Neural cell (in vitro differentiated cells): ENCODE measurements at regions not wholly inside any gene's neighbourhood (a gene's known extent, or its start where the extent isn't known, plus 50 kb on each side); places are given as distances from the start of the nearest gene placed in this dataset.

Experiments
- H2AFZ ChIP-seq: fragments of 200-600, 300-800 bp; sonication (generic), shearing (Covaris generic); 2 replicates; pipeline ENCODE4 v1.6.0; 2014; ENCODE audit warnings: low read depth, mild to moderate bottlenecking, antibody characterized with exemption, low read length, moderate library complexity
- H3F3A ChIP-seq: fragments of 200-600 bp; shearing (Covaris generic); 2 replicates; pipeline ENCODE4 v1.6.1; 2016; ENCODE audit warnings: mild to moderate bottlenecking, moderate library complexity, mixed read lengths, antibody characterized with exemption, low read length; ENCODE audit not compliant: insufficient read depth, poor library complexity, severe bottlenecking
- H3K27ac ChIP-seq: fragments of 200-600, 300-800 bp; sonication (generic), shearing (Covaris generic); 2 replicates; pipeline ENCODE4 v1.5.1; 2014; ENCODE audit warnings: mild to moderate bottlenecking, low read length, moderate library complexity
- H3K27me3 ChIP-seq: fragments of 300-800, 200-600 bp; sonication (generic), shearing (Covaris generic); 2 replicates; pipeline ENCODE4 v1.6.0; 2014; ENCODE audit warnings: mild to moderate bottlenecking, low read depth, low read length, moderate library complexity; ENCODE audit not compliant: insufficient read depth
- H3K36me3 ChIP-seq: fragments of 300-800, 200-600 bp; sonication (generic), shearing (Covaris generic); 2 replicates; pipeline ENCODE4 v1.5.1; 2014; ENCODE audit warnings: mild to moderate bottlenecking, antibody characterized with exemption, low read length, moderate library complexity; ENCODE audit not compliant: insufficient read depth
- H3K4me2 ChIP-seq: fragments of 300-800, 200-600 bp; sonication (generic), shearing (Covaris generic); 2 replicates; pipeline ENCODE4 v1.6.0; 2014; ENCODE audit warnings: mild to moderate bottlenecking, low read length
- H3K4me3 ChIP-seq: fragments of 300-800, 200-600 bp; sonication (generic), shearing (Covaris generic); 2 replicates; pipeline ENCODE4 v1.5.1; 2014; ENCODE audit warnings: mild to moderate bottlenecking, low read length, moderate library complexity
- H3K79me2 ChIP-seq: fragments of 200-600 bp; shearing (Covaris generic); replicated peaks from 2 replicates; pipeline ENCODE4 v1.6.0; 2014; ENCODE audit warnings: mild to moderate bottlenecking, low read length, moderate library complexity; ENCODE audit not compliant: insufficient read depth
- H3K9ac ChIP-seq: fragments of 300-800, 200-600 bp; sonication (generic), shearing (Covaris generic); 2 replicates; pipeline ENCODE4 v1.6.1; 2016; ENCODE audit warnings: mild to moderate bottlenecking, low read length, mixed read lengths
- H3K9me2 ChIP-seq: fragments of 200-600 bp; shearing (Covaris generic); 2 replicates; pipeline ENCODE4 v1.6.1; 2016; ENCODE audit warnings: mild to moderate bottlenecking, low read length, mixed read lengths; ENCODE audit not compliant: insufficient read depth
- H3K9me3 ChIP-seq: fragments of 200-600, 300-800 bp; sonication (generic), shearing (Covaris generic); 2 replicates; pipeline ENCODE4 v1.6.1; 2016; ENCODE audit warnings: mild to moderate bottlenecking, mixed run types, low read length, moderate library complexity, mixed read lengths
- H4K20me1 ChIP-seq: fragments of 200-600 bp; shearing (Covaris generic); 2 replicates; pipeline ENCODE4 v1.6.1; 2016; ENCODE audit warnings: mild to moderate bottlenecking, mixed run types; ENCODE audit not compliant: insufficient read depth
- CTCF ChIP-seq: fragments of 450-650 bp; IDR thresholded peaks from 2 replicates; pipeline ENCODE4 v1.5.1; 2014; ENCODE audit warnings: antibody characterized with exemption, mild to moderate bottlenecking, moderate library complexity; ENCODE audit not compliant: poor library complexity, severe bottlenecking
- EP300 ChIP-seq: fragments of 450-650 bp; conservative IDR thresholded peaks from 2 replicates; pipeline ENCODE4 v1.6.1; 2014; ENCODE audit warnings: antibody characterized with exemption, mild to moderate bottlenecking, moderate library complexity; ENCODE audit not compliant: poor library complexity, severe bottlenecking
- EZH2 ChIP-seq: fragments of 200-600, 300-800 bp; shearing (Covaris generic), sonication (generic); IDR thresholded peaks from 2 replicates; pipeline ENCODE4 v1.6.1; 2014; ENCODE audit warnings: antibody characterized with exemption, low read length, borderline replicate concordance, mild to moderate bottlenecking; ENCODE audit not compliant: insufficient read depth, poor library complexity, severe bottlenecking
- MXI1 ChIP-seq: fragments of 450-650 bp; conservative IDR thresholded peaks from 2 replicates; pipeline ENCODE4 v1.6.1; 2014; ENCODE audit warnings: antibody characterized with exemption, mild to moderate bottlenecking; ENCODE audit not compliant: poor library complexity, severe bottlenecking
- POLR2AphosphoS5 ChIP-seq: IDR thresholded peaks from 2 replicates; pipeline ENCODE4 v1.6.1; 2012
- RAD21 ChIP-seq: fragments of 450-650 bp; conservative IDR thresholded peaks from 2 replicates; pipeline ENCODE4 v1.6.1; 2014; ENCODE audit warnings: antibody characterized with exemption, mild to moderate bottlenecking, moderate library complexity
- REST ChIP-seq: IDR thresholded peaks from 2 replicates; pipeline ENCODE4 v1.6.1; 2012; ENCODE audit warnings: borderline replicate concordance
- SMC3 ChIP-seq: fragments of 450-650 bp; conservative IDR thresholded peaks from 2 replicates; pipeline ENCODE4 v1.6.1; 2014; ENCODE audit warnings: antibody characterized with exemption, mild to moderate bottlenecking, moderate library complexity; ENCODE audit not compliant: poor library complexity
- TAF1 ChIP-seq: IDR thresholded peaks from 2 replicates; pipeline ENCODE4 v1.6.1; 2012; ENCODE audit warnings: low read depth

GRCh38 chr6:84929212-84929611 is 164.8 kb upstream of the TBX18 start:
- H3K4me3 ChIP-seq, result no peak overlapping the region
- TF ChIP-seq TAF1 (no peak), SMC3 (no peak), EP300 (no peak), REST (no peak)
- no peaks in the 10 kb centered on the region for H3K9me2 ChIP-seq
- H3K9ac ChIP-seq, result no peak overlapping the region
- H3K27ac ChIP-seq, result no peak overlapping the region
- H3F3A ChIP-seq, result no peaks in the 10 kb centered on the region
- H3K4me2 ChIP-seq, result no peak overlapping the region
- no peaks in the 10 kb centered on the region for H3K79me2 ChIP-seq
- no peaks in the 10 kb centered on the region for H3K36me3 ChIP-seq
- no peak overlapping the region for H2AFZ ChIP-seq
- no peaks in the 10 kb centered on the region for H3K9me3 ChIP-seq
- H4K20me1 ChIP-seq, result no peaks in the 10 kb centered on the region
- H3K27me3 ChIP-seq, result no peaks in the 10 kb centered on the region

GRCh38 chr6:84927551-84927950 is 163.2 kb upstream of the TBX18 start:
- Histone ChIP-seq H3K4me2 (no peak overlapping the region), H3K27ac (no peak overlapping the region), H3K79me2 (no peaks in the 10 kb centered on the region), H3K27me3 (no peaks in the 10 kb centered on the region), H3K9ac (no peak overlapping the region), H3K9me3 (no peaks in the 10 kb centered on the region), H4K20me1 (no peaks in the 10 kb centered on the region), H3K36me3 (no peaks in the 10 kb centered on the region), H2AFZ (no peak overlapping the region), H3F3A (no peaks in the 10 kb centered on the region), H3K9me2 (no peaks in the 10 kb centered on the region), H3K4me3 (no peak overlapping the region)
- TF ChIP-seq EZH2 (no peak), TAF1 (no peak), CTCF (no peak), SMC3 (no peak), RAD21 (no peak), MXI1 (no peak), REST (no peak), POLR2AphosphoS5 (no peak), EP300 (no peak)
